Stimulated activated memory B cell treated with anti-CD40 and anti-IgM and Interleukin-4, amounts not matched to agents 10 μg/mL and 1 μg/mL and 100 μg/mL, for 72 hours (primary cell): ENCODE measurements at regions not wholly inside any gene's neighbourhood (a gene's known extent, or its start where the extent isn't known, plus 50 kb on each side); places are given as distances from the start of the nearest gene placed in this dataset.

Source experiments
- ATAC-seq: fragments of 150-1000 bp; cut with Tn5 transposase; 2 replicates; pipeline ENCODE4 v1.10.0; 2021
- H3K27ac Mint-ChIP-seq: one replicate; pipeline ENCODE4 v1.8.0; 2022; ENCODE audit warnings: mild to moderate bottlenecking, mixed read lengths
- H3K27me3 Mint-ChIP-seq: one replicate; pipeline ENCODE4 v1.8.0; 2022; ENCODE audit warnings: mixed read lengths
- H3K36me3 Mint-ChIP-seq: one replicate; pipeline ENCODE4 v1.8.0; 2022; ENCODE audit warnings: mixed read lengths
- H3K4me1 Mint-ChIP-seq: one replicate; pipeline ENCODE4 v1.8.0; 2022; ENCODE audit warnings: mixed read lengths
- H3K4me3 Mint-ChIP-seq: one replicate; pipeline ENCODE4 v1.8.0; 2022; ENCODE audit warnings: mild to moderate bottlenecking, moderate library complexity, mixed read lengths
- H3K9me3 Mint-ChIP-seq: one replicate; pipeline ENCODE4 v1.8.0; 2022; ENCODE audit warnings: mixed read lengths

DNA sequence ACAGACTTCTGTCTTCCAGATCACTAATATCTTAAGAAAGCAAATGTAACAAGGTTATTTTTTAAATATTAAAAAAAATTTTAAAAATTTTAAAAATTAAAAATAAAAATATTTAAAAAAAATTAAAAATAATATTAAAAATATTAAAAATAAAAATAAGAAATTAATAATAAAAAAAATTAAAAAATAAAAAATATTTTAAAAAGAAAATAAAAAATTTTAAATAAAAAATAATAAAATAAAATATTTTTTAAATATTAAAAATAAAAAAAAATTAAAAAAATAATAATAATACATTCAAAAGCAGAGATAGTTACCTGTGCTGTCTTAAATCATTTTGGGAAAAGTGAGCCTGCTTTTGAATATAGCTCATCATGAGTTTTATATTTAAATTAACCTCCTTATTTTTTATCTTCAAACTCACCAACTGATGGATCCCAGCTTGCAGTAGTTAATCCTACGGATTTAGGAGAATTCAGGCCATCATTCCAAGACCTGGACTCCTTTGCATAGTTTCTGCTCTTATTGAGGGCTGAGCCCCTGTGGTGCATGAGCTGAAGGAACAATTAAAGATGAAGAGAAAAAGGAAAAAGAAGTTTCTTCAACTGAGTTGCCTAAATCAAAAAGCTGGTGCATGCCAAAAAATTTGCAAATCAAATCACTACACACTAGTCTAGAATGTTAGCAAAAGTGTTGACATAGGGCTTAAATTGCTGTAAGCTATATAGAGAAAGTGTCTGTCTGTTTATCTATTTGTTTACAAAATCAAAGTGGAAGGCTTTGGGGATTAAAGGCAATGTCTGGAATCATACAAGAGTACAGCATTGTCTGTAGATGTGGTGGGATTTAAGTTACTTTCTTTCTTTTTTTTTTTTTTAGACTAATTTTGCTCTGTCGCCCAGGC is 50.5 kb upstream of the ZNF438 start:
- H3K27ac Mint-ChIP-seq, result no peak overlapping the region
- H3K9me3 Mint-ChIP-seq, result no peaks in the 10 kb centered on the region
- no peaks in the 10 kb centered on the region for H3K36me3 Mint-ChIP-seq
- ATAC-seq, result no peak
- no peak overlapping the region for H3K4me3 Mint-ChIP-seq
- H3K4me1 Mint-ChIP-seq, result no peaks in the 10 kb centered on the region
- H3K27me3 Mint-ChIP-seq, result peaks cover 29% of the 10 kb centered on the region

- Mint-ChIP-seq H3K4me1 (no peaks in the 10 kb centered on the region), H3K36me3 (no peaks in the 10 kb centered on the region), H3K9me3 (no peaks in the 10 kb centered on the region), H3K27ac (no peak overlapping the region), H3K27me3 (peaks cover 21% of the 10 kb centered on the region), H3K4me3 (no peak overlapping the region)
- ATAC-seq, result peak; percentile 41
These were observed 52.1 kb upstream of the ZNF438 start for GRCh38 chr10:31083765-31084184.

DNA sequence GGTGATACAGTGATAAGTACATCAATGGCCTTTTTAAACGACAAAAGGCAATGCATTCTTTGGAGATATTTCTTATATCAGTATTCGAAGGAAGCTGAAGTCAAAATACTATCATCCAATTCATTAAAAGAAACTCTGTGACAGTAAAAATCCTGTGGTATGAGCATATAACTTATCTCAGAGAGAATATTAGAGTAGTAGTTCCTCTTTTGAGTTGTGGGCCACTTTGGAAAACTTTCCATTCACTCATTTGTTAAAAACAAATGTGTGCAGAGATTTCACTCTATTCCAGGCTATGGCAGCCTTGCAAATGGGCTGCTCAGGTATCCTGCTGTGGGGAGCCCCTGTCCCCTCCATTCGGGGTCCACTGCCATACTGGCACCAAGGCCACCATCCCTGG is 55.3 kb upstream of the ZNF438 start:
- no peak overlapping the region for H3K4me3 Mint-ChIP-seq
- no peaks in the 10 kb centered on the region for H3K36me3 Mint-ChIP-seq
- H3K4me1 Mint-ChIP-seq, result peaks cover 8% of the 10 kb centered on the region
- no peak overlapping the region for H3K27ac Mint-ChIP-seq
- no peaks in the 10 kb centered on the region for H3K27me3 Mint-ChIP-seq
- H3K9me3 Mint-ChIP-seq, result no peaks in the 10 kb centered on the region
- ATAC-seq, result no peak

DNA sequence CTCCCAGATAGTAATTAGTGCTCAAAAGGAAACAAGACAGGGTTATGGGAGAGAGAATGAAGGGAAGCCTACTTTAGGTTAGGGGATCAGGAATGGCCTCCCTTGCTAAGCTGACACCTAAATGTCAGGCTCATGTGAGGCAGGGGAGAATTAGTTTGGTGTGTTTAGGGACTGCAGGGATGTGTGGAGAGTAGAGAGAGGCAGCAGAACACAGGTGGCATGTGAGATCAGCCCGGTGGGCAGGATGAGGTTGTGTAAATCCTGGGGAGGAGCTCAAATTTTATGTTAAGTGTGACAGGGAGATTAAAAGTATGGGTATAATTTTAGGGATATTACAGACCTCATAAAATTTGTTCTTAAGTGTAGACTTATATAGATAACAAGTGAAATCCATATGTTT is 56.2 kb upstream of the ZNF438 start:
- H3K27me3 Mint-ChIP-seq, result no peaks in the 10 kb centered on the region
- H3K4me3 Mint-ChIP-seq, result no peak overlapping the region
- H3K4me1 Mint-ChIP-seq, result peaks cover 8% of the 10 kb centered on the region
- no peak overlapping the region for H3K27ac Mint-ChIP-seq
- ATAC-seq, result no peak
- H3K9me3 Mint-ChIP-seq, result no peaks in the 10 kb centered on the region
- no peaks in the 10 kb centered on the region for H3K36me3 Mint-ChIP-seq

DNA sequence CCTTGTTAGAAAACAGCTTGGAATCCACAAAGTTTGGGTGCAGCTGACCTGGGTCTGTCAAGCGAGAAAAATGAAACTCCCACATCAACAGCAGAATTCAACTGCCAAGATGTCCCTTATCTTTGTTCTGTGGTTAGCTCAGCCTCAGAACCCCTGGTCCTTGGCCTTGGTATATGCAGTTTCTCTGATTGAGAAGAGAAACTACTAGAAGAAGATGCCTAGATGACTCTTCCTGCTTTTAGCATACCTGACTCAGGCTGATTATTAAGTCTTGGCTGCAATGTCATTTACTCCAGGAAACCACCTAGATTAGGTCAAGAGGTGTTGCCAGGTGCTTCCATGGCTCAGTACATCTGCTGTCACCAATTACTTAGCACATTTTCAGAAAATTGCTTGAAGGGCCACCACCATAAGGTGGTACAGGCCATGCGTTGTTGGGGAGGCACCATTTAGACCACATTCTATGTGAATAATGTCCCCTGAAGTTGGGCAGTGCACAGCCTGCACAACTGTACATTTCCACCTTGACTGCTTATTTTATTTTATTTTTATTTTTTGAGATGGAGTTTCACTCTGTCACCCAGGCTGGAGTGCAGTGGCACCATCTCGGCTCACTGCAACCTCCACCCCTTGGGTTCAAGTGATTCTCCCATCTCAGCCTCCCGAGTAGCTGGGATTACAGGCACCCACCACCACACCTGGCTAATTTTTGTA is 59.4 kb upstream of the ZNF438 start:
- Mint-ChIP-seq H3K9me3 (no peaks in the 10 kb centered on the region), H3K4me3 (no peak overlapping the region), H3K4me1 (peaks cover 8% of the 10 kb centered on the region), H3K36me3 (no peaks in the 10 kb centered on the region), H3K27ac (peak overlapping the region; percentile 42), H3K27me3 (peaks cover 4% of the 10 kb centered on the region)
- ATAC-seq, result peak; percentile 88

DNA sequence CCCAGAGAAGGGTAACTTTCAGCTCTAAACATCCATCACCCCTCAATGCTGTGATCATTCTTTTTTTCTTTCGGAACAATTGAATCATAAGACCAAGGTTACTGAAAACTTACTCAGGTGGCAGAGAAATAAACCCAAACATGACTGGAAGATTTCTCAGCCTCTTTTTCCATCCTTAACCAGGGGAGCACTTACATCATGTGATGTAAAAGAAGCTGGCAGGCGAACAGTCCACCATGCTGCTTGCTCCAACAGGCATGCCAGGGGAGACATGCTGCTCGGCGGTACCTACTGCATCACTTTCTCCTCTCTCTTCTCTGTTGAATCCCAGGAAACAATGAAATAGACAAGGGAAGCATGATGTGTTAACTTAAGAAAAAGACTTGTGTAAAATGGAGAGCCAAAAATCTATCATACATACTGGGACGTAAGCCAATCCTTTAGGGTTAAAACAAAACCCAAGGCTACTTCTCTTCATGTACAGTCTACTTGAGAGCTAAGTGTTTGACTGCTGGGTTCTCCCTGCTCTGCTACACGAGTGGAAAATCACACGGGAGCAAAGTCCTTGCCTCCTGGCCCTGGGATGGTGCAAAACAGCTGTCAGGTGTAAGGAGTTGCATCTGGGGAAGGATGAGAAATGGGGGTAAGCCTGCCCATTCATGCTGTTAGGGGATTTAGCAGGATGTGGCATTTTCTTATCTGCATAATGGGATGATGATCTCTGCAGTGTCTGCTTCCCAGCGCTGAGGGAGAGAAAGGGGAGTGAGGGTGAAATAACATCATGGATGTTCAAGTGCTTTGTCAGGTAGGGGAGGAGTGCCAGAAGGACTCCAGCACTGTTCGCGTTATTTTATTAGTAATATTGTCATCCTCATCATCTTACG is 64.3 kb upstream of the ZNF438 start:
- ATAC-seq, result no peak
- H3K9me3 Mint-ChIP-seq, result no peaks in the 10 kb centered on the region
- H3K4me3 Mint-ChIP-seq, result no peak overlapping the region
- no peak overlapping the region for H3K27ac Mint-ChIP-seq
- H3K36me3 Mint-ChIP-seq, result no peaks in the 10 kb centered on the region
- peaks cover 7% of the 10 kb centered on the region for H3K4me1 Mint-ChIP-seq
- peaks cover 17% of the 10 kb centered on the region for H3K27me3 Mint-ChIP-seq

- Mint-ChIP-seq H3K27me3 (peaks cover 23% of the 10 kb centered on the region), H3K4me1 (peaks cover 22% of the 10 kb centered on the region), H3K9me3 (no peaks in the 10 kb centered on the region), H3K27ac (no peak overlapping the region), H3K4me3 (no peak overlapping the region), H3K36me3 (no peaks in the 10 kb centered on the region)
- ATAC-seq, result no peak
These were observed 66.4 kb upstream of the ZNF438 start for GRCh38 chr10:31098046-31098445.

DNA sequence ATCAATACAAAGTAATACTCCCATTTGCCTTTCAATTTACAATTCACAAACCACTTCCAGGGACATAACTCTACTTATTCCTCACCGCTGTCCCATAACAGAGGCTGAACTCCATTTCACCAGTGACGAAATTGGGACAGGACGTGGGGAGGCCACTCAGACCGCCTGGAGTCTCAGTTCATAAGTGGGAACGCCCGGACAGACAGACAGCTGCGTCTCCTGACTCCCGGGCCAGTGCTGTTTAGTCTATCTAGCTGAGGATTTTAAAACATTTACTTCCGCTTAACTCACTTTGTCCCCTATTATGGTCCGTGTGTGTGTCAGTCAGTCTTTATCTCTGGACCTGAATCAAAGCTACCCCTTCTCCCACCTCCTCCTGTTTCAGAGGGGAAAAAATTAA is 67.4 kb upstream of the ZNF438 start:
- no peak for ATAC-seq
- H3K27ac Mint-ChIP-seq, result no peak overlapping the region
- H3K9me3 Mint-ChIP-seq, result no peaks in the 10 kb centered on the region

GRCh38 chr10:31099664-31100063 is 68.0 kb upstream of the ZNF438 start:
- Mint-ChIP-seq H3K9me3 (no peaks in the 10 kb centered on the region), H3K4me1 (peaks cover 22% of the 10 kb centered on the region), H3K36me3 (no peaks in the 10 kb centered on the region), H3K4me3 (no peak overlapping the region), H3K27ac (no peak overlapping the region), H3K27me3 (peaks cover 26% of the 10 kb centered on the region)
- ATAC-seq, result no peak

More for the DNA sequence above, 67.4 kb upstream of the ZNF438 start:
- Mint-ChIP-seq H3K4me1 (peaks cover 22% of the 10 kb centered on the region), H3K36me3 (no peaks in the 10 kb centered on the region), H3K4me3 (no peak overlapping the region), H3K27me3 (peaks cover 26% of the 10 kb centered on the region)

- Mint-ChIP-seq H3K4me1 (peaks cover 22% of the 10 kb centered on the region), H3K4me3 (no peak overlapping the region), H3K9me3 (no peaks in the 10 kb centered on the region), H3K27me3 (peaks cover 26% of the 10 kb centered on the region), H3K27ac (no peak overlapping the region), H3K36me3 (no peaks in the 10 kb centered on the region)
- ATAC-seq, result no peak
These were observed 68.5 kb upstream of the ZNF438 start for GRCh38 chr10:31100115-31100601.

DNA sequence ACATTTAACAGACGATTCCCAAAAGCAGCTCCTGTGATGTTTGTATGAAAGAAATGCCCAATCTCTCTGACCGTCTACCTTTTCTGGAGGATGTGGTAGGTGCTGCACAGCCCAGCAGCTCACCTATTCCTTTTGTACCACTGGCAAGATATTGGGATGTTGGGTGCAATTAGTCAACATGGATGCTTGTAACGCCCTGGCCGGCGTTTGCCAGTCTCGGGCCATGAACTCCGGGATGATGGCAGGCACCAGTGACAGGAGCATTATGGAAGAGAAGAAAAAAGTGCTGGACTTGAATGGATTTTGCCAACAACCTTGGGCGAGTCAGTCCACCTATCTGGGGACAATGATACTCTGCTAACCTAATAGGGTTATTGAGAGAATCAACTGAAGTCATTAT is 69.0 kb upstream of the ZNF438 start:
- H3K27ac Mint-ChIP-seq, result peak overlapping the region; percentile 60
- peaks cover 22% of the 10 kb centered on the region for H3K4me1 Mint-ChIP-seq
- H3K4me3 Mint-ChIP-seq, result no peak overlapping the region
- ATAC-seq, result no peak
- no peaks in the 10 kb centered on the region for H3K9me3 Mint-ChIP-seq
- H3K36me3 Mint-ChIP-seq, result no peaks in the 10 kb centered on the region
- peaks cover 26% of the 10 kb centered on the region for H3K27me3 Mint-ChIP-seq

- H3K36me3 Mint-ChIP-seq, result no peaks in the 10 kb centered on the region
- H3K4me3 Mint-ChIP-seq, result peak overlapping the region; percentile 46
- H3K4me1 Mint-ChIP-seq, result peaks cover 22% of the 10 kb centered on the region
- H3K27me3 Mint-ChIP-seq, result peaks cover 21% of the 10 kb centered on the region
- no peaks in the 10 kb centered on the region for H3K9me3 Mint-ChIP-seq
- peak; percentile 88 for ATAC-seq
- H3K27ac Mint-ChIP-seq, result peak overlapping the region; percentile 60
These were observed 69.5 kb upstream of the ZNF438 start for GRCh38 chr10:31101123-31101522.

GRCh38 chr10:31102421-31102820 is 70.8 kb upstream of the ZNF438 start:
- Mint-ChIP-seq H3K36me3 (no peaks in the 10 kb centered on the region), H3K4me1 (peaks cover 22% of the 10 kb centered on the region), H3K27ac (peak overlapping the region; percentile 52), H3K4me3 (no peak overlapping the region), H3K27me3 (peaks cover 17% of the 10 kb centered on the region), H3K9me3 (no peaks in the 10 kb centered on the region)
- ATAC-seq, result no peak

DNA sequence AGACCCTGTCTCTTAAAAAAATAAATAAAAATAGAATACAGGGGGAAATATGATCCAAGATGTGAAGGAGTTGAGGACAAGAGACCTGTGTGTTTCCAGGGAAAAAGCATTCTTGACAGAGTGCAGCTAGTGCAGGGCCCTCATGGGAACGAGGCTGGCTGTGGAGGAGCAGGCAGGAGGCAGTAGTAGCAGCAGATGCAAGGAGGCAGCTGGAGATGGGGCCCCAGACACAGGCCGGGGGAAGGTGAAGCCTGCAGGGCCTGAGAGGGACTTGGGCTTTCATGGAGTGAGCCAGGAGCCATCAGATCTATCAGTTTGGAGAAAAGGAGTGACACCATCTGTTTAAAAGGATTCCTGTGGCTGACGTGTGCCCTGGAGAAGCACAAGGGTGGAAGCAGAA is 71.4 kb upstream of the ZNF438 start:
- no peaks in the 10 kb centered on the region for H3K36me3 Mint-ChIP-seq
- H3K27me3 Mint-ChIP-seq, result peaks cover 17% of the 10 kb centered on the region
- H3K9me3 Mint-ChIP-seq, result no peaks in the 10 kb centered on the region
- H3K4me1 Mint-ChIP-seq, result peaks cover 22% of the 10 kb centered on the region
- peak overlapping the region; percentile 52 for H3K27ac Mint-ChIP-seq
- no peak overlapping the region for H3K4me3 Mint-ChIP-seq
- ATAC-seq, result no peak

DNA sequence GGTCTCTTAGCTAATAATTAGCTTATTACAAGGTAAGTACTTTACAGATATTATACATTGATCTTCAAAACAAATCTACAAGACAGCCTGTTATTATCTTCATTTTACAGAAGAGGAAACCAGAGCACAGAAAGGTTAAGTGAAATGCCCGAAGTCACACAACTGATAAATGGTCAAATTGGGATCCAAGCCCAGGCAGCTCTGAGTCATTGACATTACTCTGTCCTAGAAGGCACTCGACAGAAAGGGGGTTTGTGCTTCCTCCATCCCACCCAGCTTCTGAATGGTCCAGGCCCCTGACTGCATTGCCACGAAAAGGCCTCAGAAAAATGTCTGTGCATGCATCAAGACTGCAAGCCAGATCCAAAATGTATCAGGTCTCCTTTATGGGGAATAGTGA is 81.3 kb upstream of the ZNF438 start:
- H3K4me3 Mint-ChIP-seq, result no peak overlapping the region
- H3K4me1 Mint-ChIP-seq, result no peaks in the 10 kb centered on the region
- peaks cover 5% of the 10 kb centered on the region for H3K36me3 Mint-ChIP-seq
- no peak for ATAC-seq
- peaks cover 12% of the 10 kb centered on the region for H3K9me3 Mint-ChIP-seq
- no peaks in the 10 kb centered on the region for H3K27me3 Mint-ChIP-seq
- no peak overlapping the region for H3K27ac Mint-ChIP-seq
